GM18508 (cell line): ENCODE measurements at regions not wholly inside any gene's neighbourhood (a gene's known extent, or its start where the extent isn't known, plus 50 kb on each side); places are given as distances from the start of the nearest gene placed in this dataset.
"Not testable (repeated sequence)": the region's sequence is repeated elsewhere in the genome, so short reads cannot be mapped to it uniquely, and the experiment has no call there.

Experiments
- ATAC-seq: cut with Tn5 transposase; IDR thresholded peaks from one replicate; pipeline ENCODE4 v1.9.1; 2021; ENCODE audit warnings: moderate number of reproducible peaks; ENCODE audit not compliant: insufficient read depth, unreplicated experiment

DNA sequence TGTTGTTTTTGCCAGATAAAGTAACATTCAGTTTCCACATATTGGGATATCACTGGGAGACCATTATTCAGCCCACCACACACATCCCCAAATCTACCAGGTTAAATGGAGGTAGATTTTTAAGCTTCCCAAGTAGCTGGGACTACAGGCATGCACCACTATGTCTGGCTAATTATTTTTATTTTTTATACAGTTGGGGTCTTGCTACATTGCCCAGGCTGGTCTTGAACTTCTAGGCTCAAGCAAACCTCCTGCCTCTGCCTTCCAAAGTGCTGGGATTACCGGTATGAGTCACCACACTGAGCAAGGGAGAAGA lies 96.6 kb upstream of the CHD2 start:
- ATAC-seq, result no peak

DNA sequence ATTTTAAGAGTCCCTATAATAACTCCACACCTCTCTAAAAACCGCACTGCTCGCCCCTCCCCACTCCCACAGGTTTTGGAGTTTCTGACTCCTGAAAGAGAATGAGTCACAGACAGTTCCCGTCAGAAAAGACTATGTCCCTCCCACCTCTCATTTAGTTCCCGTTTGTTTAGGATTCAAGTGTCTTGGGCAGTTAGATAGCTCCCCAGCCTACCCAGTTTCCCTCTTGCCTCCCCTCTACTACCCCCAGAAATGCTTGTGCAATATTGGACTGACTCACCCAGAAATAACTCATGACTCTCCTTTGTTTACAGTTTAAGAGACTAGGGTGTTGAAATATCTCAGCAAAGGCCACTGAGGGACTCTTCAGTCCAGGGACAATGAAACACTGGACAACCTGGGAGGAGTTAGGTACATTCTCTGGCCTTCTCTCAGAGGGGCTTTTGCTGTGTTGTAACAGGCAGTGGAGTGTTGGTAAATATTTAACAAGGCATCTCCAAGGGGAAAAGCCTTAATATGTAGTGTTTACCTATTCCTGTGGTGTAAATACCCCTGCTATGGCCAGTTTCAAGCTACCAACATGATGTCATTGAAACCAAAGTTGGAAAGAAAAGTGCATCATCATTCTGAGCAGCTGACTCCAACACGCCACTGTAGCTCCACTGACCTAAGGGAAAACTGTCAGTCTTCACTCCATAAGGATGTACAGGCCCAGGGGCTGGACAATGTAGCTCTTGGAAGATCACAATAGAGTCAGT lies 96.1 kb upstream of the CHD2 start:
- no peak for ATAC-seq

DNA sequence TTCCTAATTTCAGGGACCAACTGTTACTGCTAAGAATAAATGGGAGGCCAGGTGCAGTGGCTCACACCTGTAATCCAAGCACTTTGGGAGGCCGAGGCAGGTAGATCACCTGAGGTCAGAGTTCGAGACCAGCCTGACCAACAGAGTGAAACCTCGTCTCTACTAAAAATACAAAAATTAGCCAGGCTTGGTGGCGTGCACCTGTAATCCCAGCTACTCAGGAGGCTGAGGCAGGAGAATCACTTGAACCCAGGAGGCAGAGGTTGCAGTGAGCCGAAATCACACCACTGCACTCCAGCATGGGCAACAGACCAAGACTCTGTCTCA lies 95.6 kb upstream of the CHD2 start:
- ATAC-seq, result not testable (repeated sequence)

DNA sequence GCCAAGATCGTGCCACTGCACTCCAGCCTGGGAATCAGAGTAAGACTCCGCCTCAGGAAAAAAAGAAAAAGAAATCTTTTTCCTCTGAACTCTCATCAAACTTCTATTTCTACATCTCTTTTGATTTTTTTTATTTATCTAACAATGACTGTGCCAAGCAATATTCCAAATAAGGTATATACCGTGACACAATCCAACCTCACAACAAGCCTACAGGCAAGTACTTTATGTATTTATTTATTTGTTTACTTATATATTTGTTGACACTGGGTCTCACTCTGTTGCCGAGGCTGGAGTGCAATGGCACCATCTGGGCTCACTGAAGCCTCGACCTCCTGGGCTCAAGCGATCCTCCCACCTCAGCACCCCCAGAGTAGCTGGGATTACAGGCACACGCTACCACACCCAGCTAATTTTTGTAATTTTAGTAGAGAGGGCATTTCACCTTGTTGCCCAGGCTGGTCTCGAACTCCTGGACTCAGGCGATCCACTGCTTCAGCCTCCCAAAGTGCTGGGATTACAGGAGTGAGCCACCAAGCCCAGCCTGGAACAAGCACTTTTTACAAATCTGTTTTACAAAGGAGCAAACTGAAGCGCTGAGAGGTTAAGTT lies 94.9 kb upstream of the CHD2 start:
- no peak for ATAC-seq

DNA sequence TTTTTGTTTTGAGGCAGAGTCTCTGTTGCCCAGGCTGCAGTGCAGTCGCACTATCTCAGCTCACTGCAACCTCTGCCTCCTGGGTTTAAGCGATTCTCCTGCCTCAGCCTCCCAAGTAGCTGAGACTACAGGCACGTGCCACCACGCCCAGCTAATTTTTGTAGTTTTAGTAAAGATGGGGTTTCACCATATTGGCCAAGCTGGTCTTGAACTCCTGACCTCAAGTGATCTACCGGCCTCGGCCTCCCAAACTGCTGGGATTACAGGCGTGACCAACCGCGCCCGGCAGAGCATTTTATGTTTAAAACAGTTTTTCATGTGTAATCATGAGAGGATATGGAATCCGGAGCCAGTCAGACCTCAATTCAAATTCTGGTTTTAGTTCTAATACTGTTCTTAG lies 94.0 kb upstream of the CHD2 start:
- ATAC-seq, result not testable (repeated sequence)

DNA sequence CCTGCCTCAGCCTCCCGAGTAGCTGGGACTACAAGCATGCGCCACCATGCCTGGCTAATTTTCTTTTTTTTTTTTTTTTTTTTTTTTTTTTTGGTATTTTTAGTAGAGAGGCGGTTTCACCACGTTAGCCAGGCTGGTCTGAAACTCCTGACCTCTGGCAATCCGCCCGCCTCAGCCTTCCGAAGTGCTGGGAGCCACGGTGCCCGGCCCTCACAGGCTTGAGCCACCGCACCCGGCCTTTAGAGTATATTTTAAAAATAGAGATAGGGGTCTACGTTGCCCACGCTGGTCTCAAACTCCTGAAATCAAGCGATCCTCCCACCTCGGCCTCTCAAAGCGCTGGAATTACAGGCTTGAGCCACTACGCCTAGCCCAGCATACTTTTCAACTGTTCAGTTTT lies 93.4 kb upstream of the CHD2 start:
- ATAC-seq, result no peak

DNA sequence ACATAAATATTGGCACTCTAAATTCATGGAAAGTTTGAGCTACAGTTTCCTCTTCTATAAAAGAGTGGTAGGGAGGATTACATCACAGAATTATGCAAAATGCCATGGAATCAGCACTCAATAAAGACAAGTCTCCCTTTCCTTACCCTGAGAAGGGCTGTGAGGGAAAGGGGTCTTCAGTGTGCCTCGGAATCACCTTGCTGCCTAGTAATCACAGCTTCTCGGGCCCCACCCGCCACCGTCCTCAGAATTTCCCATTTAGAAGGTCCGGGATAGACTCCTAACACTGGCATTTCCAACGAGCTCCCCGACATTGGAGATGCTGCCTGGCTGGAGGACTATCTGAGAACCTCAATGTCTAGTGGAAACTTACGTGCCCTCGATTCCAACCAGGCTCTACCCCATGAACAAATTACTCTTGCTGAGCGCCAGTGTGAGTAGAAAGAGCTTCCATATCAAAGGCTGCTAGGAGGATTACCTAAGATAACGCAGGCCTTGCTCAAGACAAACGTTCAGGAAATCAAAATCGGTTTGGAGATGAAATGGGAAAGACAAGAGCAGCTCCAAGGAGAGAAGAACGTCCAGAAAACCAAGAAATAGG lies 92.1 kb upstream of the CHD2 start:
- ATAC-seq, result no peak

DNA sequence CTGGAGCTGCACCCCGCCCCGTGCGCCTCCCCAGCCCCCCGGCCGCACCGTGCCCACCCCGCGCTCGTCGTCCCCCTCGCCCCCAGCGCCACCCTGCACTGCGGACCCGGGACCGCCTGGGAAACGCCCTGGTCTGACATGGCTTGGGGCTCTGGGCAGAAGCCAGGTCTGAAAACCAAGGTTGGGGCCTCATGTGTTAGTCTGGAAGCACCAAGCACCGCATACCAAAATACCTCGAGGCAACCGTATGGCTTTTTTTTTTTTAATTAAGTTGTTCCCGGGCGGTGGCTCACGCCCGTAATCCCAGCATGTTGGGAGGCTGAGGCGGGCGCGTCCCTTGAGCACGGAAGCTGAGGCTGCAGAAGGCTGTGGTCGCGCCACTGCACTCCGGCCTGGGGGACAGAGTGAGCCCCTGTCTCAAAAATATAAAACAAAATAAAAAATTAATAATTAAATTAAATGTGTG lies 91.5 kb upstream of the CHD2 start:
- no peak for ATAC-seq

DNA sequence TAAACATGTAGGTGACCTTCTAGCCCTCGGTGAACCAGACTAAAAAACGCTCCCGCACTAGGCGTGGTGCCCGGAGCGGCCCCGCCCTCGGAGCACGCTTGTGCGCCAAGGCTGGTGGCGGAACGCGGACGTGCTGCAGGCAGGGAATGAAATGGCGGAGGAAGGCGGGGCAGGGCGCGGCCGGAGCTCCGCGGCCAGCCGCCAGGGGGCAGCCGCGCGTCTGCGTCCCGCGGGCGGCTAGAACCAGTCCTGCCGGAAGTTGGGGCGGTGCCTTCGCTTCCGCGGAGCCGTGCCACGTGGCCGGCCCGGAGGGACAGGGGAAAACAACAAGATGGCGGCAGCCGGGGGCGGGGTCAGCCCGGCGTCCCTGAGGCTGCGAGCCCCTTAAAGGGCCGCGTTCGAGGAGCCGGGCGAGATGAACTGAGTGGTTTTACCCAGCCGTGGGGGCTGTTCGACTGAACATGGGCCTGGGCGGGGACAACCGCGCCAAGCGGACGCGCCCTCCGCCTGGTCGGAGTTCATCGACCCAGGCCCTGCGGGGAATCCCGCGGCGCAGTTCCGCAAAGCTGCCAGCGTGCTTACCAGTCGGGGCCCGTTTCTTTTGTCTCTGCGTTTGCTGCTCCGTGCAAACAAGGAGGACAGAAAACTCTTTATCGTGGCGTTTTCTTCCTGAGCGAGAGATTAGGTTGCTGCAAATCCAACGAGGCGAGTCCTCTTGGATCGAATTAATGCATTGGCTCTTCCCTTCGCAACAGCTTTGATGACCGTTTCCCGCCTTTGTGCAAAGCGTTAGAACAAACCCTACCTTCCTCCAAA lies 90.9 kb upstream of the CHD2 start:
- peak; percentile 68 for ATAC-seq

DNA sequence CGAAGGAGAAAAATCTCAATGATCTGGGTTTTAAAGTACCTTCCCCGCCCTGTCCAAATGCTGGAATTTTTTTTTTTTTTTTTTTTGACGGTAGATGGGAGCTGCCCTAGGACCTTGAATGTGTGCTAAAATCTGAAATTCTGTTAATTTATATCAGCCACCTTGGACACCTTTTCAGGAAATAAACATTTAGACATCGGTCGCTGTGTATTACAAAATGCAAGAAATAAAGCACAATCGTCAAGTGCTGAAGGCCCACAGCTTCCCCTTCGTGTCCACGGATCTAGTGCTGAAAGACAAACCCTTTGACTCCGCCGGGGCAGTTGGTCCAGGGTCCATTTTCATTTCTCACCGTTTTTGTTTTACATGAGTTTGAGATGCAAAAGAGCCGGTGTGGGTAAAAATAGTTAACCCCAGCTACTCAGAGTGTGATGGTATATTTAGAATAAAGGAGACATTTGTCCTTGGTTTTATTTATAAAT lies 90.2 kb upstream of the CHD2 start:
- no peak for ATAC-seq

DNA sequence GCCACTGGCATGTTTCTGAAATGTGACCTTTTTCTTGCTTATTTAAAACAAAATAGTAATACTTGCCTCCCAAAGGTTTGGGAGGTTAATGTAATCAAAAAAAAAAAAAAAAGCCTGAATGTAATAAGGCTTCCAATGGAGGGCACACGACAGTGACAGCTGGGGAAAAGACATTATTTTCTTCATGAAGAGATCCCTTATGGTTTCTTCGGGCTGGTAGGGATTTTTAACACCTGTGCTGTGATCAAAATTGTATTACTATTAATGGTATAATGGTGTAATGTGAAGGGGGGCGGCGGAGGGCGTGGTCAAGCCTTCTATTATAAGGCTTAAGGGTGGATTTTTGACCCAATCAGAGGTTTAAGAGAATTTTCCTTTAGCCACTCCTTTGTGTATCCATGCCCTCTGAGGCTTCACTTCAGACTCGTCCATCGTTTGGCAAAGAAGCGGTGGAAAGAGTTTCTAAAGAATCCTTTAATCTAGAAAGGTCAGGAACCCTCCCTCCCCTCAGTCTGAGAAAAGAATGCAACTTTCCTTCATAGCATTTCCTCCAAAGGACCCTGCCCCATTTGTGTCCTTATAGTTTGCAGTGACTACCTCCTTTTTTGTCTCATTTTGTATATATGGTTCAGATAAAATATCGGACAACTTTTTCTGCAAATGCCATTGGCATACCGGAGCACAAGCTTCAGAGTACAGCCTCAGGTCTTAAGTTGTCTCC lies 89.5 kb upstream of the CHD2 start:
- no peak for ATAC-seq

DNA sequence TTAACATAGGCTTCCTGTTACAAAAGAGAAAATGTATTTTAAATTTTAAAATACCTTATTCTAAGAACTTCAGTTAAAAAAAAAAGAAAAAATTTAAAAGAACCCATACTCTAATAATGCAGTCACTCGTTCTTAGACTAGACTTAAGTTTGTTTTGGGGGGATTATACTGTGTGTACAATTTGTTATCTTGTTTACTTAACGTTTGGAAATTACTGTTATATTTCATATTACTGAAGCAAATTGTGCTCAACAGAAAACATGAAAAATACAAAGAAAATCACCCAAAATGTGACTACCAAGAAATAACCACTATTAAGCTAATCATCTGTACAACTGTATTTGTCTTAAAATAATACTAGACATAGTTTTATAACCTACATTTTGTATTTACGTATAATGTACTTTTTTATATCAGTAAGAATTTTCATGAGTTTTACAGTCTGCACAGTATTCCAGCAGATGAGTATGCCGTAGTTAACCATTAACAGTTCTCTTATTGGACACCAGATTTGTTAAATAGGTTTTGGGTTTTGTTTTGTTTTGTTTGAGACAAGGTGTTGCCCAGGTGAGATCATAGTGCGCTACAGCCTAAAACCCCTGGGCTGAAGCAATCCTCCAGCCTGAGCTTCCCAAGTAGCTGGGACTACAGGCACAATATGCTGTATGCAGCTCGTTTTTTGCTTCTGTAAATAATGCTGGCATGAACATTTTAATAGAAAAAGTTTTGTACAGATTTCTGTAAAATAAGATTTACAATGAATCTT lies 88.8 kb upstream of the CHD2 start:
- ATAC-seq, result no peak

DNA sequence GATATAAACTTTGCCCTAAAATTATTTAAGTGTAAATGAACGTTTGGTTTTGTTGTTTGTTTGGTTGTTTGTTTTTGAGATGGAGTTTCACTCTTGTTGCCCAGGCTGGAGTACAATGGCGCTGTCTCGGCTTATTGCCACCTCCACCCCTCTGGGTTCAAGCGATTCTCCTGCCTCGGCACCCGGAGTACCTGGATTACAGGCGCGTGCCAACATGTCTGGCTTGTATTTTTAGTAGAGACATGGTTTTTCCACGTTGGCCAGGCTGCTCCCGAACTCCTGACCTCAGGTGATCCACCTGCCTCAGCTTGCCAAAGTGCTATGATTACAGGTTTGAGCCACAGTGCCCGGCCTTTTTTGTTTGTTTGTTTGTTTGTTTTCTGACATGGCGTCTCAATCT lies 87.9 kb upstream of the CHD2 start:
- no peak for ATAC-seq

DNA sequence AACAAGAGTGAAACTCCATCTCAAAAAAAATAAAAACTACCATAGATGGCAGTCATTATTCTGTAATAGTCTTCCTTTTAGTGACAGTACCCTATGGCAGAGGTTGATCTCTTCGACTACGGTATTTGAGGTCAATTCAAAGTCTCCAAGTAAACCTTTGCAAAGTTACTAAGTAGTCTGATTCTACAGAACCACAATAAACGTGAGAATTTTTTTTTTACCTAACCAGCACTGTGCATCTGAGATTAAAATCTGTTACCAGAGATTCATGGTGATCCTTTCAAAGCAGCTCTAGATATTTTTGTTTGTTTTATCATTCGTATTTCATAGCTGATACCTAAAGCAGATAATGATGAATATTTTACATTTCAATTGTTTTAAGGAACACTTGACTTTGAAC lies 86.6 kb upstream of the CHD2 start:
- ATAC-seq, result no peak

DNA sequence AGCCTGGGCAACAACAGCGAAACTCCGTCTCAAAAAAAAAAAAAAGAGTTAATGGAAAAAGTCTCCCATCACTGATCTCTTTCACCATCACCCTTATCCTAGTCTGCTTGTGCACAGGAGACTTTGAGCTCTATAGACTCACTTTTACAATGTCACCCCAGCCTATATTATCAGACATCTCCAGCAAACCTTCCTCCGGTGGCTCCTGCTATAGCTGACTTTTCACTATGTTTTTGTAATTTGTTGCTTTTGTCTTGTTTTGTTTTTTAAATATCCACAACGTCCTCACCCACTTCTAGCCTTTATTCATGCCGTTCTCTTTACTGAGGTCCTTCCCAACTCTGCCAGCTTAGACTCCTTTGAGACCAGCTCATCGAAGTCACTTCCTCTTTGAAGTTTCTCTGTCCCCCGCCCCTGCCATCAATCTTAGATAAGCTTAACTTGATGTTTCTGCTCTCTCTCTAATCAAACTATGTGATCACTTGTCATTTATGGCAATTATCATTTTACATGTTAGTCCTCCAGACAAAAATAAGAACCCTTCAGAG lies 82.7 kb upstream of the CHD2 start:
- no peak for ATAC-seq

DNA sequence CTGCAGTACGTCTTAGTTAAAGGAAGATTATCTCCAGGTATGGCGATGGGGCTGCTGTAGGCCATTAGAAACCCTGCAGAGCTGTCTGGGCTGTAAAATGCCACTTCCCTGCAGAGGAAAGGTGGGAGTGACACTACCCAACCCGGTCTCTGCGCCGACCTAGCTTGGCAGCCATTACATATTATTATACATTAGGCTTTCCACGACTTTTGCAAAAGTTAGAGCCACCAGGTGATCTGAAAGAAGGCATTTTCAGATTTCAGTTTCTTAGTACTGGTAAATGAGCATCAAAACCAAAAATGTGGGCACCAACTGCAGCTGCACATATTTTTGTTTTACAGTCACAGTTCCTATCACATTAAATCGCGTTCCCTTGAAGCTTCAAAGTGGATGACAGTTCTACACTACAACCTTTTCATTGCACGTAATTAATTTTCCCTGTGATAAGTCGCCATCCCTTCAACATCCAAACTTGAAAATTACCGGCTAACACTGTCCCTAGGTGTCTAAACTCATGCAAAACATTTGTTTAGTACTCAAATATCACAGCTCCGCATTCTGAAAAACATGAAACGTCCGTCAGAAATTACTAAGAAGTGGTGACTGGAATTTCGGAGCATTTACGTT lies 81.4 kb upstream of the CHD2 start:
- no peak for ATAC-seq

DNA sequence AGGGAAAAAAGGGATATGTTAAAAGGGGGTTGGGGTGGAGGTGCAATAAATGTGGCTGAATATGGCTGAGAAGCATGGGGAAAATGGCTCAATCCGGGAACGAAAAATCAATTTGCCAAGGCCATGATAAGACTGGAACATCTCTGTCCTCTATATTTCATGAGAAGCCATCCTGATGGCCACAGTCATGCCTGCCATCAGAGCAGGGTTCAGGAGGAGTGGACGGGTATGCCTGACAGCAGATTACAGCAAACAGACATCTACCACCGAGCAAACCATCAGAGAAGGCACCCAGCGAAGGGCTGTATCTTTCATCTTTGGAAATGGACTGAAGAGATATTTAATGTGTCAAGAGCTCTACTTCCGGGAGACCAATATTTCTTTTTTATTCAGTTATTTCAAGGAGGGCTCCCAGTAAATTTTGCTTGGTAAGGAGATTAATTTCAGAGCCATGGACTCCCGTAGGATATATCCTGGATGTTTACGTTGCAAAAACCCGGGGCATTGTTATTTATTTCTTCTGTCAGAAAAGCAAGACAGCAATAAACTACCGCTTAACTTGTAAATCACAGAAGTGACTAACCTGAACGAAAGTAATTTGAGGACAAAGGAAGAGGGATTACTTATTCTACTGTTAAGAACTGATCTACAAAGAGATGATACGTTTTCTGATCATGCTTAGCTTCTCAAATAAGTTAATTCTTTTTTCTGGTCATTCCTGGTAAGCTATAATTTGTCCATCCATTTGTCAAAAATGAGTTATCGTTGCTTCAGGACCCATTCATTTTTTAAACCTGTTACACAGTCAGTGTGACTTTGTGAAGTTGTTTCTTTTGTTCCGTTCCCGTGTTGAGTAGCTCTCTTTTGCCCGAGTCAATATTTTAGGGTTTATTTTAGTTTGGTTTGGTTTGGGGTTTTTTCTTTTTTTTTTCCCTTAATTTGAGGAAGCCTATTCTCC lies 80.6 kb upstream of the CHD2 start:
- ATAC-seq, result no peak
